ENCODE measurements at regions not wholly inside any gene's neighbourhood (a gene's known extent, or its start where the extent isn't known, plus 50 kb on each side); places are given as distances from the start of the nearest gene placed in this dataset.

GRCh38 chr2:208620487-208620978 lies 213.9 kb downstream of the PTH2R start:
- no peak overlapping the region for H3K4me2 ChIP-seq
- no peak overlapping the region for H3K4me3 ChIP-seq (ENCODE audit: low read depth in 2 of 2, low read length in 1 of 2)
- CTCF ChIA-PET: no interaction called here
- no peaks in the 10 kb centered on the region for H3K27me3 ChIP-seq (ENCODE audit: insufficient read depth)
- no peaks in the 10 kb centered on the region for H3K79me2 ChIP-seq (ENCODE audit: insufficient read depth)
- peaks cover 0 to 7% of the 10 kb centered on the region in 2 experiments; a peak in 2 of 4 replicates for H3K4me1 ChIP-seq (ENCODE audit: control insufficient read depth in 1 of 2, insufficient read depth in 2 of 2, low read depth in 1 of 2, low read length in 1 of 2)
- POLR2A ChIA-PET: no interaction called here
- peak; percentile 7 for DNase-seq
- H3K9ac ChIP-seq: no peak overlapping the region
- no peaks in the 10 kb centered on the region for H3K36me3 ChIP-seq (replicated peaks in 1 of 2; ENCODE audit: control insufficient read depth in 1 of 2, insufficient read depth in 2 of 2, low read length in 1 of 2)
- no peaks in the 10 kb centered on the region for H4K20me1 ChIP-seq (ENCODE audit: insufficient read depth)
- H3K27ac ChIP-seq (ENCODE audit: low read depth in 2 of 2, low read length in 1 of 2): no peak overlapping the region
- H3F3A ChIP-seq (replicated peaks; ENCODE audit: insufficient read depth): no peaks in the 10 kb centered on the region
- no peaks in the 10 kb centered on the region for H3K9me2 ChIP-seq
- no peaks in the 10 kb centered on the region for H3K9me3 ChIP-seq
- H2AFZ ChIP-seq (ENCODE audit: low read depth): no peak overlapping the region
- TF ChIP-seq RAD21 (IDR thresholded peaks at IDR 0.05; ENCODE audit: low read length): no peak
- no peak for TF ChIP-seq CHD2 (IDR thresholded peaks at IDR 0.05; ENCODE audit: low read length, partially characterized antibody)
- no peak for TF ChIP-seq NRF1 (IDR thresholded peaks at IDR 0.05; ENCODE audit: low read depth, low read length)
- no peak for TF ChIP-seq ZBTB33 (IDR thresholded peaks at IDR 0.05; ENCODE audit: borderline replicate concordance, low read depth)
- TF ChIP-seq GATA2 (CRISPR knock-in tag; IDR thresholded peaks at IDR 0.05): no peak
- TF ChIP-seq, protein P1, sequence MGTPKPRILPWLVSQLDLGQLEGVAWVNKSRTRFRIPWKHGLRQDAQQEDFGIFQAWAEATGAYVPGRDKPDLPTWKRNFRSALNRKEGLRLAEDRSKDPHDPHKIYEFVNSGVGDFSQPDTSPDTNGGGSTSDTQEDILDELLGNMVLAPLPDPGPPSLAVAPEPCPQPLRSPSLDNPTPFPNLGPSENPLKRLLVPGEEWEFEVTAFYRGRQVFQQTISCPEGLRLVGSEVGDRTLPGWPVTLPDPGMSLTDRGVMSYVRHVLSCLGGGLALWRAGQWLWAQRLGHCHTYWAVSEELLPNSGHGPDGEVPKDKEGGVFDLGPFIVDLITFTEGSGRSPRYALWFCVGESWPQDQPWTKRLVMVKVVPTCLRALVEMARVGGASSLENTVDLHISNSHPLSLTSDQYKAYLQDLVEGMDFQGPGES (IDR thresholded peaks at IDR 0.05; ENCODE audit: low read depth, low read length): no peak
- TF ChIP-seq EZH2phosphoT487 (IDR thresholded peaks at IDR 0.05; ENCODE audit: borderline replicate concordance, low read depth): no peak
- no peak for TF ChIP-seq FOXM1 (IDR thresholded peaks at IDR 0.05; ENCODE audit: low read depth)
- TF ChIP-seq, protein P2, sequence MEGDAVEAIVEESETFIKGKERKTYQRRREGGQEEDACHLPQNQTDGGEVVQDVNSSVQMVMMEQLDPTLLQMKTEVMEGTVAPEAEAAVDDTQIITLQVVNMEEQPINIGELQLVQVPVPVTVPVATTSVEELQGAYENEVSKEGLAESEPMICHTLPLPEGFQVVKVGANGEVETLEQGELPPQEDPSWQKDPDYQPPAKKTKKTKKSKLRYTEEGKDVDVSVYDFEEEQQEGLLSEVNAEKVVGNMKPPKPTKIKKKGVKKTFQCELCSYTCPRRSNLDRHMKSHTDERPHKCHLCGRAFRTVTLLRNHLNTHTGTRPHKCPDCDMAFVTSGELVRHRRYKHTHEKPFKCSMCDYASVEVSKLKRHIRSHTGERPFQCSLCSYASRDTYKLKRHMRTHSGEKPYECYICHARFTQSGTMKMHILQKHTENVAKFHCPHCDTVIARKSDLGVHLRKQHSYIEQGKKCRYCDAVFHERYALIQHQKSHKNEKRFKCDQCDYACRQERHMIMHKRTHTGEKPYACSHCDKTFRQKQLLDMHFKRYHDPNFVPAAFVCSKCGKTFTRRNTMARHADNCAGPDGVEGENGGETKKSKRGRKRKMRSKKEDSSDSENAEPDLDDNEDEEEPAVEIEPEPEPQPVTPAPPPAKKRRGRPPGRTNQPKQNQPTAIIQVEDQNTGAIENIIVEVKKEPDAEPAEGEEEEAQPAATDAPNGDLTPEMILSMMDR (IDR thresholded peaks at IDR 0.05): no peak
- no peak for TF ChIP-seq MAX (IDR thresholded peaks at IDR 0.05; ENCODE audit: low read depth)
- no peak for TF ChIP-seq SMC3 (IDR thresholded peaks at IDR 0.05; ENCODE audit: low read depth, low read length)
- TF ChIP-seq, protein P3, sequence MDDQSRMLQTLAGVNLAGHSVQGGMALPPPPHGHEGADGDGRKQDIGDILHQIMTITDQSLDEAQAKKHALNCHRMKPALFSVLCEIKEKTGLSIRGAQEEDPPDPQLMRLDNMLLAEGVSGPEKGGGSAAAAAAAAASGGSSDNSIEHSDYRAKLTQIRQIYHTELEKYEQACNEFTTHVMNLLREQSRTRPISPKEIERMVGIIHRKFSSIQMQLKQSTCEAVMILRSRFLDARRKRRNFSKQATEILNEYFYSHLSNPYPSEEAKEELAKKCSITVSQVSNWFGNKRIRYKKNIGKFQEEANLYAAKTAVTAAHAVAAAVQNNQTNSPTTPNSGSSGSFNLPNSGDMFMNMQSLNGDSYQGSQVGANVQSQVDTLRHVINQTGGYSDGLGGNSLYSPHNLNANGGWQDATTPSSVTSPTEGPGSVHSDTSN (IDR thresholded peaks at IDR 0.05): no peak
- 9% methylated on average over 1 of the region's 1 CpG for WGBS (ENCODE audit: low lambda C conversion rate)

Measured in SK-N-SH (cell line).